ENCODE measurements at regions not wholly inside any gene's neighbourhood (a gene's known extent, or its start where the extent isn't known, plus 50 kb on each side); places are given as distances from the start of the nearest gene placed in this dataset.

DNA sequence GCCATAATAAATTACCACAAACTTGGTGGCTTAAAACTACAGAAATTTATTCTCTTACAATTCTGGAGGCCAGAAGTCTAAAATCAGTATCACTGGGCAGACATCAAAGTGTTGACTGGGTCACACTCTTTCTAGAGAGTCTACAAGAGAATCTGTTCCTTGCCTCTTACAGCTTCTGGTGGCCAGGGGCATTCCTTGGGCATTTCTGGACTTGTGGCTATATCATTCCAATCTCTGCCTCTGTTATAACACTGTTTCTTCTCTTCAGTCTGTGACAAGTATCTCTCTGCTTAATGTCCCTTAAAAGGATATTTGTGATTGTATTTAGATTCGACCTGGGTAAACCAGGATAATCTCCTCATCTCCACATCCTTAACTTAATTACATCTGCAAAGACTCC lies 207.3 kb upstream of the DCAF8L1 start:
- Histone ChIP-seq H3K27me3 (no peaks in the 10 kb centered on the region), H3K4me3 (no peak overlapping the region), H3K27ac (no peak overlapping the region), H3K36me3 (no peaks in the 10 kb centered on the region), H3K4me1 (no peaks in the 10 kb centered on the region), H3K9me3 (no peaks in the 10 kb centered on the region)
- TF ChIP-seq EP300 (IDR thresholded peaks at IDR 0.05; ENCODE audit: low read depth) (no peak), POLR2A (IDR thresholded peaks at IDR 0.05) (no peak), POLR2AphosphoS5 (IDR thresholded peaks at IDR 0.05) (no peak)
- TF ChIP-seq, protein P1, sequence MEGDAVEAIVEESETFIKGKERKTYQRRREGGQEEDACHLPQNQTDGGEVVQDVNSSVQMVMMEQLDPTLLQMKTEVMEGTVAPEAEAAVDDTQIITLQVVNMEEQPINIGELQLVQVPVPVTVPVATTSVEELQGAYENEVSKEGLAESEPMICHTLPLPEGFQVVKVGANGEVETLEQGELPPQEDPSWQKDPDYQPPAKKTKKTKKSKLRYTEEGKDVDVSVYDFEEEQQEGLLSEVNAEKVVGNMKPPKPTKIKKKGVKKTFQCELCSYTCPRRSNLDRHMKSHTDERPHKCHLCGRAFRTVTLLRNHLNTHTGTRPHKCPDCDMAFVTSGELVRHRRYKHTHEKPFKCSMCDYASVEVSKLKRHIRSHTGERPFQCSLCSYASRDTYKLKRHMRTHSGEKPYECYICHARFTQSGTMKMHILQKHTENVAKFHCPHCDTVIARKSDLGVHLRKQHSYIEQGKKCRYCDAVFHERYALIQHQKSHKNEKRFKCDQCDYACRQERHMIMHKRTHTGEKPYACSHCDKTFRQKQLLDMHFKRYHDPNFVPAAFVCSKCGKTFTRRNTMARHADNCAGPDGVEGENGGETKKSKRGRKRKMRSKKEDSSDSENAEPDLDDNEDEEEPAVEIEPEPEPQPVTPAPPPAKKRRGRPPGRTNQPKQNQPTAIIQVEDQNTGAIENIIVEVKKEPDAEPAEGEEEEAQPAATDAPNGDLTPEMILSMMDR (IDR thresholded peaks at IDR 0.05) = no peak
- in situ Hi-C loops (cut with MboI; ENCODE audit: low pct_ligation_motif_present in 1 of 4, low pct_unique_long_range_greater_than_20kb in 1 of 4, low sequenced_read_pairs in 3 of 4) (no loop called here), intact Hi-C loops (cut with DNase I; ENCODE audit: low total_unique reads) (no loop called here)
- no peak for DNase-seq
- WGBS, 2 donors (ENCODE audit: low coverage in 1 of 2) = 50 to 83% methylated on average over 1 of the region's 1 CpG

DNA sequence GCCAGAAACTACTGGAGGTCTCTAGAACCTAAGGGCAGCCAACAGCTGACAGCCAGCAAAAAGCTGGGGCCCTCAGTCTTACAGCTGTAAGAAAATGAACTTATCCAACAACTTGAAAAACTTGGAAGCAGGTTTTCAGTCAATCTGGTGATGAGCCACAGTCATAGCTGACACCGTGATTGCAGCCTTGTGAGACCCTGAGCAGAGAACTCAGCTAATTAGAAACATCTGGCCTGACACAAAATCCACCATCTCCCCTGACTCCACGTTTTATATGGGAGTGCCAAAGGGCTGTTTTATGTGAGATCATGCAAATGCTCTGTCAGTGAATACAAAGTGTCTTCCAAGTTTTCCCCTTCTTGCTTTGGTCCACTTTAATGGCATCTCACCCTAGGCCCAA lies 198.8 kb upstream of the DCAF8L1 start:
- H3K4me3 ChIP-seq = no peak overlapping the region
- intact Hi-C loops (cut with DNase I; ENCODE audit: low total_unique reads) (no loop called here), in situ Hi-C loops (cut with MboI; ENCODE audit: low pct_ligation_motif_present in 1 of 4, low pct_unique_long_range_greater_than_20kb in 1 of 4, low sequenced_read_pairs in 3 of 4) (no loop called here)
- no peak for TF ChIP-seq EP300 (IDR thresholded peaks at IDR 0.05; ENCODE audit: low read depth)
- no peak for TF ChIP-seq POLR2AphosphoS5 (IDR thresholded peaks at IDR 0.05)
- TF ChIP-seq, protein P1 (IDR thresholded peaks at IDR 0.05) = no peak
- no peak for TF ChIP-seq POLR2A (IDR thresholded peaks at IDR 0.05)
- H3K4me1 ChIP-seq = no peaks in the 10 kb centered on the region
- H3K9me3 ChIP-seq = no peaks in the 10 kb centered on the region
- H3K27me3 ChIP-seq = no peaks in the 10 kb centered on the region
- H3K36me3 ChIP-seq = no peaks in the 10 kb centered on the region
- H3K27ac ChIP-seq = no peak overlapping the region
- WGBS, 2 donors (ENCODE audit: low coverage in 1 of 2) = 57% methylated on average over 2 of the region's 2 CpGs; no CpG with 5 or more reads in 1 of the 2 donors
- DNase-seq = no peak

DNA sequence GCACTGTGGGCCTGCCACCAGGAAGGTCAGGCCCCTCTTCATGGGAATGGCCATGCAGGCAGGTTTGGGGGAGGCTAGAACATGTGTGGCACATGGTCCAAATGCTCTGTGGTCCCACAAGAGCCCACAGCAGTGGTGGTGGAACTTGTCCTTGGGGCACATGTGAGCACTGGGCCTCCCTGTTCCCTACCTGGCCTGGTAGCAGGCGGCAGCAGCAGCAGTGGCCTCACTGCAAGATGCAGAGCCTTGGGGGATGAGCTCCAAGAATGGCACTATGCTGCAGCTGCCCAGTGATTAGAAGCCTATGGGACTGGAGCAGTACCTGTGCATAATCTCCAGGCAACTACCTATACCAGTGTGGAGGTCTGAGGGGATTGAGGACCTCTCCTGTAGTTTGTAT lies 197.0 kb upstream of the DCAF8L1 start:
- Histone ChIP-seq H3K36me3 (no peaks in the 10 kb centered on the region), H3K4me1 (no peaks in the 10 kb centered on the region), H3K9me3 (no peaks in the 10 kb centered on the region), H3K4me3 (no peak overlapping the region), H3K27me3 (no peaks in the 10 kb centered on the region), H3K27ac (no peak overlapping the region)
- intact Hi-C loops (cut with DNase I; ENCODE audit: low total_unique reads) = no loop called here
- DNase-seq = no peak
- WGBS, 2 donors (ENCODE audit: low coverage in 1 of 2) = 75% methylated on average over 1 of the region's 1 CpG; no CpG with 5 or more reads in 1 of the 2 donors
- no peak for TF ChIP-seq POLR2AphosphoS5 (IDR thresholded peaks at IDR 0.05)
- in situ Hi-C loops (cut with MboI; ENCODE audit: low pct_ligation_motif_present in 1 of 4, low pct_unique_long_range_greater_than_20kb in 1 of 4, low sequenced_read_pairs in 3 of 4) = no loop called here

DNA sequence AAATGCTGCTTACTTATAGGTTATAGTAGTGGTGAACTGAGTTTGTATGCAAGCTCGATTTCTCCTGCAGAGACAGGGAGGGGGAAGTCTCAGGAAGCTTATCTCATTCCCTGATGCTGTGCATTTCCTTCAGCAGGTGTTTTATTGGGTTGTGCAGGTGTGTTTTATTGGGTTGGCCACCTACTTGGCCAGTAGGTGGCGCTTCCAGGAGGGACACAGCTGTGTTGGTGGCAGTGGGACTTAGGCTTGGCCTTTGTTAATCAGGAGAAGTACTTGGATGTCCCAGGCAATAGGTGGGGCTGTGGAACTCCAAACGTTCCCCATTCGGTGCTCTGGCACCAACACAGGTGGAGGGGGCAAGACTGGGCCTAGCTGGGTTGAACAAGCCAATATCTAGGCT lies 196.0 kb upstream of the DCAF8L1 start:
- H3K4me3 ChIP-seq = no peak overlapping the region
- intact Hi-C loops (cut with DNase I; ENCODE audit: low total_unique reads) (no loop called here), in situ Hi-C loops (cut with MboI; ENCODE audit: low pct_ligation_motif_present in 1 of 4, low pct_unique_long_range_greater_than_20kb in 1 of 4, low sequenced_read_pairs in 3 of 4) (no loop called here)
- no peak for TF ChIP-seq EP300 (IDR thresholded peaks at IDR 0.05; ENCODE audit: low read depth)
- TF ChIP-seq, protein P1 (IDR thresholded peaks at IDR 0.05) = peak in 2 of 5 experiments; percentile 10 to 14
- no peaks in the 10 kb centered on the region for H3K36me3 ChIP-seq
- DNase-seq = peak; percentile 25
- no peaks in the 10 kb centered on the region for H3K9me3 ChIP-seq
- H3K27ac ChIP-seq = no peak overlapping the region
- no peaks in the 10 kb centered on the region for H3K4me1 ChIP-seq
- WGBS, 2 donors (ENCODE audit: low coverage in 1 of 2) = 31% methylated on average over 4 of the region's 4 CpGs; no CpG with 5 or more reads in 1 of the 2 donors
- no peaks in the 10 kb centered on the region for H3K27me3 ChIP-seq

DNA sequence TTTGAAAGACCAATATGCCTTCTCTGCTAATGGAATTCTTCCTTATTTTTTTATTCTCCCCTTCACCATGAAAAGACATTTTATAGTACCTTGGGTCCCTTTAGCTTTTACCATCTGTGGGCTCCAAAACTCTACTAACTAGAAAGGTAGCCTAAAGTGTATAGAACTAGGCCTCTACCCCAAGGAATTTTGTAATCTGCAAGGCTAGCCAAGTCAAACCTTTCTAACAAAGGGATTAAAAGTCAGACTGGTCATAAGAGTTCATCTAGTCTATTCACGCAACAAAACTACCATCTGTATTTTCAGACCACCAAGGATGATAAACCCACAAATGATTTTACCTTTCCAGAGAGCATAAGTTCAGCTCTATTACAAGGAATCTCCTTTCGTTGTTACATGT lies 189.5 kb upstream of the DCAF8L1 start:
- Histone ChIP-seq H3K9me3 (no peaks in the 10 kb centered on the region), H3K4me3 (no peak overlapping the region), H3K27ac (no peak overlapping the region), H3K27me3 (no peaks in the 10 kb centered on the region), H3K4me1 (no peaks in the 10 kb centered on the region), H3K36me3 (no peaks in the 10 kb centered on the region)
- no peak for TF ChIP-seq POLR2AphosphoS5 (IDR thresholded peaks at IDR 0.05)
- TF ChIP-seq POLR2A (IDR thresholded peaks at IDR 0.05) = no peak
- TF ChIP-seq, protein P1 (IDR thresholded peaks at IDR 0.05) = no peak
- no peak for TF ChIP-seq EP300 (IDR thresholded peaks at IDR 0.05; ENCODE audit: low read depth)
- no peak for DNase-seq
- in situ Hi-C loops (cut with MboI; ENCODE audit: low pct_ligation_motif_present in 1 of 4, low pct_unique_long_range_greater_than_20kb in 1 of 4, low sequenced_read_pairs in 3 of 4) (no loop called here), intact Hi-C loops (cut with DNase I; ENCODE audit: low total_unique reads) (no loop called here)
- WGBS, 2 donors (ENCODE audit: low coverage in 1 of 2) = 85 to 95% methylated on average over 2 of the region's 2 CpGs

All from transverse colon (tissue), 4 donors.